A549 (cell line): ENCODE measurements at regions not wholly inside any gene's neighbourhood (a gene's known extent, or its start where the extent isn't known, plus 50 kb on each side); places are given as distances from the start of the nearest gene placed in this dataset.

Experiments
- CBX8 ChIP-seq: fragments of 200-600 bp; sonication (generic); IDR thresholded peaks from 2 replicates; pipeline ENCODE4 v1.6.1; 2016
- EHMT2 ChIP-seq: fragments of 200-600 bp; sonication (generic); IDR thresholded peaks from 2 replicates; pipeline ENCODE4 v1.6.1; 2016; ENCODE audit warnings: antibody characterized with exemption, low read depth, mild to moderate bottlenecking, moderate library complexity
- FOSL2 ChIP-seq, 2 experiments: fragments of 450-650 bp in 1 of 2; fragments of >200 bp in 1 of 2; sonication (Bioruptor Twin) in 1 of 2; formaldehyde crosslinking; IDR thresholded peaks; 2 replicates each; pipeline versions ENCODE4 v1.5.0 to v1.6.1; 2016 to 2020; ENCODE audit warnings: mild to moderate bottlenecking in 1 of 2, moderate library complexity in 1 of 2
- JUN ChIP-seq, 2 experiments: fragments of >200 bp; sonication (Bioruptor Twin); formaldehyde crosslinking; IDR thresholded peaks; 2 replicates in 1 of 2; 3 replicates in 1 of 2; pipeline ENCODE4 v1.6.1; 2016 to 2017
- KDM1A ChIP-seq: fragments of 200-600 bp; sonication (generic); IDR thresholded peaks from 2 replicates; pipeline ENCODE4 v1.6.1; 2016; ENCODE audit warnings: low read depth, mild to moderate bottlenecking
- MAZ ChIP-seq: fragments of 150-350 bp; IDR thresholded peaks from 2 replicates; pipeline ENCODE4 v1.6.1; 2014; ENCODE audit warnings: antibody characterized with exemption, low read depth, low read length, borderline replicate concordance
- MYC ChIP-seq: IDR thresholded peaks from 2 replicates; pipeline ENCODE4 v1.6.1; 2012; ENCODE audit warnings: mild to moderate bottlenecking, inconsistent platforms, low read length, improper control_type of control experiment, borderline replicate concordance
- POLR2A ChIP-seq: IDR thresholded peaks from 2 replicates; pipeline ENCODE4 v1.6.1; 2012; ENCODE audit warnings: mild to moderate bottlenecking, low read length
- POLR2AphosphoS2 ChIP-seq: conservative IDR thresholded peaks from 2 replicates; pipeline ENCODE4 v1.6.1; 2012; ENCODE audit warnings: low read length, improper control_type of control experiment, inconsistent platforms
- SMC3 ChIP-seq: fragments of >200 bp; sonication (Bioruptor Twin); formaldehyde crosslinking; IDR thresholded peaks from 3 replicates; pipeline ENCODE4 v1.6.1; 2018; ENCODE audit warnings: inconsistent platforms
- SREBF2 ChIP-seq: fragments of 450-650 bp; IDR thresholded peaks from 2 replicates; pipeline ENCODE4 v1.6.1; 2014; ENCODE audit warnings: mild to moderate bottlenecking, moderate library complexity
- TF ChIP-seq, protein P1 (sequence below): fragments of >200 bp; sonication (Bioruptor Twin); formaldehyde crosslinking; IDR thresholded peaks from 3 replicates; pipeline ENCODE4 v1.5.1; 2016
- TF ChIP-seq, protein P2 (sequence below): fragments of 250-450 bp; sonication (Bioruptor Pico); IDR thresholded peaks from 2 replicates; pipeline ENCODE4 v1.5.0; 2021; ENCODE audit warnings: mild to moderate bottlenecking, moderate library complexity, borderline replicate concordance
- TF ChIP-seq, protein P3 (sequence below): fragments of >200 bp; sonication (Bioruptor Twin); formaldehyde crosslinking; IDR thresholded peaks from 2 replicates; pipeline ENCODE4 v1.6.1; 2016

DNA sequence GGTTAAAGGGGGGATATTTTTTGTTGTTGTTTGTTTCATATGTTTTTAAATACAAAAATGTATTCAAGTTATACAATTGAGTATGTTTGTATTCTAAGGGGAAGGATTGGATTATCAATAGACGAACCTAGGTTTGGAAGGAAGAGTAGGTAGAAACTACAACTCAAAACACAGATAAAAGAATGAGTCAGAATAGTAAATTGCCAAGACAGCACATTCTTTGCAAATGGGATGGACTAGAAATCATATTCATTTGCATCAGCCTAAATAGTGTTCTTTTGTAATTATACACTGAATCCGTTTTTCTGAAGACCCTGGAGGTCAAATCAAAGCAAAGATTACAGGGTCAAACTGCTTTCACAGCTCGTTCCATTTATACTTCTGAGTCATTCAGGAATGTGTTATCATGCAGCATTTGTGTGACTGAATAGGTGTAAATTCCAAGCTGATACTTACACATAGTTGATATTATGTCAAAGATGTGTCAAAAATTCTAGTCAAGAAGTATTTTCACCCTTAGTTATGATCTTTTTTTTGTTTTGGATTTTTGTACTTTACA is 273.3 kb upstream of the FAT4 start:
- TF ChIP-seq KDM1A, result no peak
- no peak for TF ChIP-seq MYC
- TF ChIP-seq POLR2A, result no peak
- TF ChIP-seq EHMT2, result no peak
- TF ChIP-seq, protein P1, sequence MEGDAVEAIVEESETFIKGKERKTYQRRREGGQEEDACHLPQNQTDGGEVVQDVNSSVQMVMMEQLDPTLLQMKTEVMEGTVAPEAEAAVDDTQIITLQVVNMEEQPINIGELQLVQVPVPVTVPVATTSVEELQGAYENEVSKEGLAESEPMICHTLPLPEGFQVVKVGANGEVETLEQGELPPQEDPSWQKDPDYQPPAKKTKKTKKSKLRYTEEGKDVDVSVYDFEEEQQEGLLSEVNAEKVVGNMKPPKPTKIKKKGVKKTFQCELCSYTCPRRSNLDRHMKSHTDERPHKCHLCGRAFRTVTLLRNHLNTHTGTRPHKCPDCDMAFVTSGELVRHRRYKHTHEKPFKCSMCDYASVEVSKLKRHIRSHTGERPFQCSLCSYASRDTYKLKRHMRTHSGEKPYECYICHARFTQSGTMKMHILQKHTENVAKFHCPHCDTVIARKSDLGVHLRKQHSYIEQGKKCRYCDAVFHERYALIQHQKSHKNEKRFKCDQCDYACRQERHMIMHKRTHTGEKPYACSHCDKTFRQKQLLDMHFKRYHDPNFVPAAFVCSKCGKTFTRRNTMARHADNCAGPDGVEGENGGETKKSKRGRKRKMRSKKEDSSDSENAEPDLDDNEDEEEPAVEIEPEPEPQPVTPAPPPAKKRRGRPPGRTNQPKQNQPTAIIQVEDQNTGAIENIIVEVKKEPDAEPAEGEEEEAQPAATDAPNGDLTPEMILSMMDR, result no peak
- no peak for TF ChIP-seq MAZ
- no peak for TF ChIP-seq SREBF2
- TF ChIP-seq POLR2AphosphoS2, result no peak
- no peak for TF ChIP-seq SMC3
- TF ChIP-seq JUN (IDR thresholded peaks at IDR 0.05), result no peak
- TF ChIP-seq FOSL2 (IDR thresholded peaks at IDR 0.05), result no peak
- no peak for TF ChIP-seq FOSL2 (CRISPR knock-in tag; IDR thresholded peaks at IDR 0.05)
- no peak for TF ChIP-seq CBX8
- TF ChIP-seq, protein P2, sequence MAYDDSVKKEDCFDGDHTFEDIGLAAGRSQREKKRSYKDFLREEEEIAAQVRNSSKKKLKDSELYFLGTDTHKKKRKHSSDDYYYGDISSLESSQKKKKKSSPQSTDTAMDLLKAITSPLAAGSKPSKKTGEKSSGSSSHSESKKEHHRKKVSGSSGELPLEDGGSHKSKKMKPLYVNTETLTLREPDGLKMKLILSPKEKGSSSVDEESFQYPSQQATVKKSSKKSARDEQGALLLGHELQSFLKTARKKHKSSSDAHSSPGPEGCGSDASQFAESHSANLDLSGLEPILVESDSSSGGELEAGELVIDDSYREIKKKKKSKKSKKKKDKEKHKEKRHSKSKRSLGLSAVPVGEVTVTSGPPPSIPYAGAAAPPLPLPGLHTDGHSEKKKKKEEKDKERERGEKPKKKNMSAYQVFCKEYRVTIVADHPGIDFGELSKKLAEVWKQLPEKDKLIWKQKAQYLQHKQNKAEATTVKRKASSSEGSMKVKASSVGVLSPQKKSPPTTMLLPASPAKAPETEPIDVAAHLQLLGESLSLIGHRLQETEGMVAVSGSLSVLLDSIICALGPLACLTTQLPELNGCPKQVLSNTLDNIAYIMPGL, result no peak
- TF ChIP-seq, protein P3, sequence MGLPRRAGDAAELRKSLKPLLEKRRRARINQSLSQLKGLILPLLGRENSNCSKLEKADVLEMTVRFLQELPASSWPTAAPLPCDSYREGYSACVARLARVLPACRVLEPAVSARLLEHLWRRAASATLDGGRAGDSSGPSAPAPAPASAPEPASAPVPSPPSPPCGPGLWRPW, result no peak
